Stimulated activated CD8-positive, alpha-beta memory T cell treated with anti-CD3 and anti-CD28 coated beads, Interleukin-15, amount 100 ng/mL, for 48 hours (primary cell): ENCODE measurements at regions not wholly inside any gene's neighbourhood (a gene's known extent, or its start where the extent isn't known, plus 50 kb on each side); places are given as distances from the start of the nearest gene placed in this dataset.
"Not testable (repeated sequence)": the region's sequence is repeated elsewhere in the genome, so short reads cannot be mapped to it uniquely, and the experiment has no call there.

Experiments
- DNase-seq, 2 donors: peaks; one replicate each; pipeline ENCODE4 v3.0.0-alpha.2; 2020; ENCODE audit warnings: low read depth in 2 of 2

GRCh38 chr4:181793096-181793495 lies 450.1 kb upstream of the TENM3 start:
- no peak for DNase-seq

GRCh38 chr4:181796502-181796901 lies 446.7 kb upstream of the TENM3 start:
- DNase-seq = no peak

GRCh38 chr4:181798536-181798935 lies 444.7 kb upstream of the TENM3 start:
- no peak for DNase-seq

GRCh38 chr4:181799561-181800069 lies 443.6 kb upstream of the TENM3 start:
- no peak for DNase-seq

GRCh38 chr4:181802207-181802606 lies 441.0 kb upstream of the TENM3 start:
- no peak for DNase-seq

- DNase-seq = no peak
Observed at GRCh38 chr4:181807771-181808170, 435.4 kb upstream of the TENM3 start.

GRCh38 chr4:181810711-181811110 lies 432.5 kb upstream of the TENM3 start:
- no peak for DNase-seq

- DNase-seq = not testable (repeated sequence)
Observed at GRCh38 chr4:181811550-181811949, 431.7 kb upstream of the TENM3 start.

- no peak for DNase-seq
Observed at GRCh38 chr4:181819946-181820345, 423.3 kb upstream of the TENM3 start.

- no peak for DNase-seq
Observed at GRCh38 chr4:181820553-181820952, 422.6 kb upstream of the TENM3 start.

GRCh38 chr4:181821039-181822004 lies 421.9 kb upstream of the TENM3 start:
- DNase-seq = no peak

- DNase-seq = no peak
Observed at GRCh38 chr4:181822005-181822375, 421.2 kb upstream of the TENM3 start.

- no peak for DNase-seq
Observed at GRCh38 chr4:181823183-181823582, 420.0 kb upstream of the TENM3 start.

- DNase-seq = no peak
Observed at GRCh38 chr4:181823645-181824044, 419.6 kb upstream of the TENM3 start.

- DNase-seq = no peak
Observed at GRCh38 chr4:181825564-181825963, 417.6 kb upstream of the TENM3 start.

GRCh38 chr4:181827246-181827645 lies 416.0 kb upstream of the TENM3 start:
- DNase-seq = no peak

- no peak for DNase-seq
Observed at GRCh38 chr4:181830404-181831035, 412.7 kb upstream of the TENM3 start.

GRCh38 chr4:181834071-181834470 lies 409.1 kb upstream of the TENM3 start:
- DNase-seq = no peak

- DNase-seq = no peak
Observed at GRCh38 chr4:181835348-181835747, 407.9 kb upstream of the TENM3 start.

- DNase-seq = no peak
Observed at GRCh38 chr4:181838253-181838652, 404.9 kb upstream of the TENM3 start.

GRCh38 chr4:181843797-181844196 lies 399.4 kb upstream of the TENM3 start:
- not testable (repeated sequence) for DNase-seq

- DNase-seq = no peak
Observed at GRCh38 chr4:181845617-181846016, 397.6 kb upstream of the TENM3 start.

- no peak for DNase-seq
Observed at GRCh38 chr4:181846934-181847333, 396.3 kb upstream of the TENM3 start.
